A549 (cell line): ENCODE measurements at regions not wholly inside any gene's neighbourhood (a gene's known extent, or its start where the extent isn't known, plus 50 kb on each side); places are given as distances from the start of the nearest gene placed in this dataset.

ENCODE experiments used
- EP300 ChIP-seq, 2 experiments: fragments of >200 bp; sonication (Bioruptor Twin); formaldehyde crosslinking; IDR thresholded peaks; 2 replicates in 1 of 2; 3 replicates in 1 of 2; pipeline ENCODE4 v1.6.1; 2016 to 2017
- HOXA7 ChIP-seq: fragments of 250-450 bp; sonication (Bioruptor Pico); IDR thresholded peaks from 2 replicates; pipeline ENCODE4 v1.5.0; 2020; ENCODE audit warnings: mild to moderate bottlenecking, moderate library complexity
- POLR2A ChIP-seq: IDR thresholded peaks from 2 replicates; pipeline ENCODE4 v1.6.1; 2012; ENCODE audit warnings: mild to moderate bottlenecking, low read length
- RAD21 ChIP-seq, 2 experiments: fragments of >200 bp in 1 of 2; sonication (Bioruptor Twin) in 1 of 2; formaldehyde crosslinking in 1 of 2; IDR thresholded peaks in 1 of 2; conservative IDR thresholded peaks in 1 of 2; 2 replicates in 1 of 2; 3 replicates in 1 of 2; pipeline ENCODE4 v1.6.1; 2012 to 2018; ENCODE audit warnings: inconsistent platforms in 1 of 2
- REST ChIP-seq: fragments of 200-600 bp; sonication (generic); IDR thresholded peaks from 2 replicates; pipeline ENCODE4 v1.6.1; 2016; ENCODE audit warnings: antibody characterized with exemption, mild to moderate bottlenecking, moderate library complexity
- USF2 ChIP-seq: fragments of 450-650 bp; IDR thresholded peaks from 2 replicates; pipeline ENCODE4 v1.6.1; 2014; ENCODE audit warnings: antibody characterized with exemption
- ZFP36 ChIP-seq: fragments of 450-650 bp; IDR thresholded peaks from 2 replicates; pipeline ENCODE4 v1.6.1; 2014; ENCODE audit warnings: borderline replicate concordance; ENCODE audit not compliant: partially characterized antibody
- ZNF302 ChIP-seq: fragments of 250-450 bp; sonication (Bioruptor Pico); IDR thresholded peaks from 2 replicates; pipeline ENCODE4 v1.9.0; 2021; ENCODE audit warnings: inconsistent platforms, mild to moderate bottlenecking, moderate library complexity
- TF ChIP-seq, protein P1 (sequence below): fragments of >200 bp; sonication (Bioruptor Twin); formaldehyde crosslinking; IDR thresholded peaks from 3 replicates; pipeline ENCODE4 v1.5.1; 2016

- no peak for TF ChIP-seq POLR2A
- TF ChIP-seq, protein P1, sequence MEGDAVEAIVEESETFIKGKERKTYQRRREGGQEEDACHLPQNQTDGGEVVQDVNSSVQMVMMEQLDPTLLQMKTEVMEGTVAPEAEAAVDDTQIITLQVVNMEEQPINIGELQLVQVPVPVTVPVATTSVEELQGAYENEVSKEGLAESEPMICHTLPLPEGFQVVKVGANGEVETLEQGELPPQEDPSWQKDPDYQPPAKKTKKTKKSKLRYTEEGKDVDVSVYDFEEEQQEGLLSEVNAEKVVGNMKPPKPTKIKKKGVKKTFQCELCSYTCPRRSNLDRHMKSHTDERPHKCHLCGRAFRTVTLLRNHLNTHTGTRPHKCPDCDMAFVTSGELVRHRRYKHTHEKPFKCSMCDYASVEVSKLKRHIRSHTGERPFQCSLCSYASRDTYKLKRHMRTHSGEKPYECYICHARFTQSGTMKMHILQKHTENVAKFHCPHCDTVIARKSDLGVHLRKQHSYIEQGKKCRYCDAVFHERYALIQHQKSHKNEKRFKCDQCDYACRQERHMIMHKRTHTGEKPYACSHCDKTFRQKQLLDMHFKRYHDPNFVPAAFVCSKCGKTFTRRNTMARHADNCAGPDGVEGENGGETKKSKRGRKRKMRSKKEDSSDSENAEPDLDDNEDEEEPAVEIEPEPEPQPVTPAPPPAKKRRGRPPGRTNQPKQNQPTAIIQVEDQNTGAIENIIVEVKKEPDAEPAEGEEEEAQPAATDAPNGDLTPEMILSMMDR, result no peak
- no peak for TF ChIP-seq EP300 (IDR thresholded peaks at IDR 0.05)
- no peak for TF ChIP-seq USF2
- no peak for TF ChIP-seq RAD21 (conservative IDR thresholded peaks at IDR 0.05 in 1 of 2, IDR thresholded peaks at IDR 0.05 in 1 of 2)
- TF ChIP-seq ZNF302 (CRISPR knock-in tag), result no peak
- no peak for TF ChIP-seq ZFP36
- no peak for TF ChIP-seq HOXA7 (CRISPR knock-in tag)
- no peak for TF ChIP-seq REST
Measured at GRCh38 chr15:96703091-96703490, 372.6 kb downstream of the NR2F2 start.
